Activated naive CD8-positive, alpha-beta T cell (primary cell): ENCODE measurements at regions not wholly inside any gene's neighbourhood (a gene's known extent, or its start where the extent isn't known, plus 50 kb on each side); places are given as distances from the start of the nearest gene placed in this dataset.

Experiments used
- H3K27ac Mint-ChIP-seq: one replicate; pipeline ENCODE4 v1.8.0; 2021; ENCODE audit warnings: mixed read lengths
- H3K27me3 Mint-ChIP-seq: one replicate; pipeline ENCODE4 v1.8.0; 2021; ENCODE audit warnings: mixed read lengths
- H3K36me3 Mint-ChIP-seq: one replicate; pipeline ENCODE4 v1.8.0; 2021; ENCODE audit warnings: mixed read lengths
- H3K4me1 Mint-ChIP-seq: one replicate; pipeline ENCODE4 v1.8.0; 2021; ENCODE audit warnings: low read depth, mixed read lengths
- H3K4me3 Mint-ChIP-seq: one replicate; pipeline ENCODE4 v1.8.0; 2021; ENCODE audit warnings: mild to moderate bottlenecking, mixed read lengths
- H3K9me3 Mint-ChIP-seq: one replicate; pipeline ENCODE4 v1.8.0; 2021; ENCODE audit warnings: low read depth, mixed read lengths

DNA sequence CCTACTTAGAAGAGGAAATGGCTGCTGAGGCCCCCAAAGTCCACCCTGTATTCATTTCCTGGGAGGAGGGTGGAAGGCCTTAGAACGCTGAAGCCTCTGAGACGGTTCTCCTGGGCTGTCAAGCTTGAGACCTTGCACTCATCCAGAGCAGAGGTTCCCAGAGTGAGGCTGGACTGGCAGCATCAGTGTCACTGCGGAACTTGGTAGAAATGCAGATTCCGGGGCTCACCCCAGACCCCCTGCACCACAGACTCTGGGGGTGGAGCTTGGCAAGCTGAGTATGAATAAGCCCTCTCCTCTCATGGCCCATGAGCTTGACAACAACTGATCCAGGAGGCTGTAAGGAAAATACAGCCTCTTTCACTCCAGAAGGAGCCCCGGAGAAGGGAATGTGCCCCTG lies 218.3 kb downstream of the IRF8 start:
- no peak overlapping the region for H3K4me3 Mint-ChIP-seq
- peaks cover 11% of the 10 kb centered on the region for H3K27me3 Mint-ChIP-seq

GRCh38 chr16:86117756-86118155 lies 218.8 kb downstream of the IRF8 start:
- Mint-ChIP-seq H3K27me3 (peaks cover 7% of the 10 kb centered on the region), H3K9me3 (no peaks in the 10 kb centered on the region), H3K27ac (no peak overlapping the region), H3K4me1 (peaks cover 6% of the 10 kb centered on the region), H3K4me3 (no peak overlapping the region), H3K36me3 (no peaks in the 10 kb centered on the region)

More for the DNA sequence above, 218.3 kb downstream of the IRF8 start:
- Mint-ChIP-seq H3K27ac (no peak overlapping the region), H3K4me1 (peaks cover 6% of the 10 kb centered on the region), H3K36me3 (no peaks in the 10 kb centered on the region), H3K9me3 (no peaks in the 10 kb centered on the region)

- no peak overlapping the region for H3K27ac Mint-ChIP-seq
- H3K27me3 Mint-ChIP-seq: peaks cover 2% of the 10 kb centered on the region
- no peak overlapping the region for H3K4me3 Mint-ChIP-seq
Observed at GRCh38 chr16:86118467-86119307, 219.7 kb downstream of the IRF8 start.

DNA sequence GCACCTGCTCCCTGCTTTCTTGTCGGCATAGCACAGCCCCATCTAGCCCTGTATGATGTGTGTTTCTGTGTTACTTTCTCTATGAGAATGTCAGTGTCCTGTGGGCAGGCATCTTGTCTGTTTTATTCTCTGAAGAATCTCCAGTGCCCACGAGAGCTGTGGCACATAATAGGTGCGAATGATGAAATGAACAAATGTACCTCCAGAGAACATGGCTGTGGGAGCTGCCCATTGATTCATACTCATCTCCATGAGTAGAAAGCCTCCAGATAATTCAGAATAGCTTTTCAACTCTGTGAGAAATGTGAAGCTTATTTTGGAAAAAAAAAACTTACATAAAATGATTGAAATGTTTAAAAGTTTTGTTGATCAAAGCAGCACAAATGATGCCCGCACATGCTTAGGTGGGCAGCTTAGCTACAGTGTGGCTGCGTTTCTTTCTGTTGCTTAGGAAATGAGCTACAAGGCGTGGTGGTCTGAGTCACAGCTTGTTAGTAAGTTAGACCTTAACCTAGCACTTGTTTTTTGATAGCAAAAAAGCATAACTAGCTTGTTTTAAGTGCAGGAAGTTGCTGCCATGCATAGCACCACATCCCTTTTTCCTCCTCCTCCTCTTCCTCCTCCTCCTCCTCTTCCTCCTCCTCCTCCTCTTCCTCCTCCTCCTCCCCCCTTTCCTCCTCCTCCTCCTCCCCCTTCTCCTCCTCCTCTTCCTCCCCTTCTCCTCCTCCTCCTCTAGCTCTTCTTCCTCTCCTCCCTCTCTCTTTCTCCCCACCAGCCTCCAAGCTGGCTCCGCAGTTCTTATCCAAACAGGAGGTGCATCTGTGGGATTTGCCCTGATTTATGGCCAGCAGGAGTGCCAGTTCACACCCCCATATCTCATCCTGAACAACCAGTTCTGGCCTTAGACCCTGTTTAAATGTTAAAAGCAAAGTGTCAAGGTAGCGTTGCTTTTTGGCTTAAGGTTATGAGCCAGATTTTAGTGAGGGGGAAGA lies 221.5 kb downstream of the IRF8 start:
- H3K36me3 Mint-ChIP-seq: no peaks in the 10 kb centered on the region
- H3K27ac Mint-ChIP-seq: no peak overlapping the region
- no peak overlapping the region for H3K4me3 Mint-ChIP-seq
- H3K4me1 Mint-ChIP-seq: peaks cover 6% of the 10 kb centered on the region
- no peaks in the 10 kb centered on the region for H3K9me3 Mint-ChIP-seq
- H3K27me3 Mint-ChIP-seq: peaks cover 2% of the 10 kb centered on the region

More at GRCh38 chr16:86118467-86119307, 219.7 kb downstream of the IRF8 start:
- H3K9me3 Mint-ChIP-seq: no peaks in the 10 kb centered on the region
- H3K36me3 Mint-ChIP-seq: no peaks in the 10 kb centered on the region
- peaks cover 6% of the 10 kb centered on the region for H3K4me1 Mint-ChIP-seq

DNA sequence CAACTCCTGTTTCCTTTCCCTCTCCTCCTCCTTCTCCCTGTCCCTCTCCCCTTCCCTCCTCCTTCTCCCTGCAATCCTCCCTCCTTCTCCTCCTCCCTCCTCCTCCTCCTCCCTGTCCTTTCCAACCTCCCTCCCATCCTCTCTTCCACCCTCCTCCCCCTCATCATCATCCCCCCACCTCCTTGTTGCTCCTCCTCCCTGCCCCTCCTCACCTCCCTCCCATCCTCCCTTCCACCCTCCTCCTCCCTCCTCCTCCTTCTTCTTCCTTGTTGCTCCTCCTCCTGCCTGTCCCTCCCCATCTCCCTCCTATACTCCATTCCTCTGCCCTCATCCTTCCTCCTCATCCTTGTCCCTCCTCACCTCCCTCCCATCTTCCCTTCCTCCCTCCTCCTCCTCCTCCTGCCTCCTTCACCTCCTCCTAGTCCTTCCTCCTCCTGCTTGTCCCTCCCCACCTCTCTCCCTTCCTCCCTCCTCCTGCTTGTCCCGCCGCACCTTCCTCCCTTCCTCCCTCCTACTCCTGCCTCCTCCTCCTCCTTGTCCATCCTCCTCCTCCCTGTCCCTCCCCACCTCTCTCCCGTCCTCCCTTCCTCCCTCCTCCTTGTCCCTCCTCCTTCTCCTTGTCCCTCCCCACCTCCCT lies 222.5 kb downstream of the IRF8 start:
- Mint-ChIP-seq H3K27me3 (peaks cover 2% of the 10 kb centered on the region), H3K9me3 (no peaks in the 10 kb centered on the region), H3K4me1 (peaks cover 6% of the 10 kb centered on the region), H3K27ac (no peak overlapping the region), H3K36me3 (no peaks in the 10 kb centered on the region), H3K4me3 (no peak overlapping the region)

DNA sequence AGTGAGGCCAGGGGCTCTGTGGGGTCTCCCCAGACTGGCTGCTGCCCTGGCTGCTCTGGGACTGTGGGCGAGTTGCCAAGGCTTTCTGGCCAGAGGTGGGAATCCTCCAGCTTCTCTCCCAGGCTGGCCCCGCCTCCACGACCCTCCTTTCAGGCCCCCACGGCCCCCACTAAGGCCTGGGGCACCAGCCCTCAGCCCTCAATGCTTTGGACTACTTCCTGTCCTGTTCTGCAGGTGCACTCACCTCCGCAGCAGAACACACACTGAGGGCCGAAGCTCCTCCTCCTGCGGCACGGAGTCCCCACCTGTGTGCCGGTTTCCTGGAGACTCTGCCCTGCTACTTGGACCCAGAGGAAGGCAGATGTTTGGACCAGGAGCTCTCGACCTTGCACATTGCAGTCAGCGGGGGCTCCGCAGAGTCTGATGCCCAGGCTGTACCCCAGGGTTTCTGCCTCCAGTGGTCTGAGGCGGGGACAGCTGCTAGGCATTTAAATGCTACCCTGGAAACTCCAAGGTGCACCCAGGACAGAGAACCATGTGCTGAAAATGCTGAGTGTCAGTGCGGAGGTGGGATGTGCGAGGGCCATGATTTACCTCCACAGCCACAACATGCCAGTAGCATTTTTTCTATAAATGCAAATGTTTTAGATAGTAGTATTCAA lies 223.8 kb downstream of the IRF8 start:
- Mint-ChIP-seq H3K4me1 (peaks cover 6% of the 10 kb centered on the region), H3K27me3 (peaks cover 2% of the 10 kb centered on the region), H3K36me3 (no peaks in the 10 kb centered on the region), H3K9me3 (no peaks in the 10 kb centered on the region), H3K27ac (no peak overlapping the region), H3K4me3 (no peak overlapping the region)

DNA sequence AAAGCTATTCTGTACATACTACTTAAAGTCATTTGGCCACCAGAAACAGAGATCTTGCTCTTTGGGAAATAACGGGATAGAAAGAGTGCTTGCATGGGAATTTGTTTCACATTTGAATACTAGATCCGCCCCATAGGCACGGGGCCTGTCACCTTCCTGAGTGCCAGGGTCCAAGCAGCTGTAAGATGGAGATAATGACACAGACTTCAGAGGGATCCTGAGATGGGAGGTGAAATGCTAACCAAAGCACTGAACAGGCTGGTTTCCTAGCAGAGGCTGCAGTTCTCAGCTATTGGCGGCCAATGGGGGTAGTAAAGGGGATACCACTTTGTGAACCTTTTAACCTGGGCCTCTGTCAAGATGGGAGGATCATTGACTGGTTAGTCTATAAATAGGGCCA lies 225.4 kb downstream of the IRF8 start:
- H3K36me3 Mint-ChIP-seq: no peaks in the 10 kb centered on the region
- H3K4me3 Mint-ChIP-seq: no peak overlapping the region
- H3K27me3 Mint-ChIP-seq: peaks cover 2% of the 10 kb centered on the region
- H3K4me1 Mint-ChIP-seq: peaks cover 6% of the 10 kb centered on the region
- H3K9me3 Mint-ChIP-seq: no peaks in the 10 kb centered on the region
- H3K27ac Mint-ChIP-seq: no peak overlapping the region

GRCh38 chr16:86126891-86127290 lies 227.9 kb downstream of the IRF8 start:
- Mint-ChIP-seq H3K4me1 (no peaks in the 10 kb centered on the region), H3K4me3 (no peak overlapping the region), H3K27ac (no peak overlapping the region), H3K9me3 (no peaks in the 10 kb centered on the region), H3K27me3 (peaks cover 2% of the 10 kb centered on the region), H3K36me3 (no peaks in the 10 kb centered on the region)

DNA sequence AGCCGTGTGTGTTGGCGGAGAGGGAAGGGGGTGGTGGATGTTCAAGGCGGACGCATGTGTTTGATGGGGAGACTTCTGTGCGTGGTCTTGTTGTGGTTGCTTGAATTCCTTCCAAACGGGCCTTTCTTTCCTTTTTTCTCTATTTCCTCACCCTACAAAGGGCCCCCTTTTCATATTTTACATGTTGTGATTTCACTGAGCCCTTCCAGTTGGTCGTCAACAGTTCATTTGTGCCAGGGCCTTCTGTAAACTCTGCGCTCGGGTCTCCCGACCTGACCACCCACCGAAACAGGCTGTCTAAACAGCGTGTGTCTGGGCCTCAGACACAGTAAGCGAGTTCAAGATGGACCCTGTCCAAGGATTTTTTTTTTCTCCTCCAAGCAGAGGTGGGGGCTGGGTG lies 228.4 kb downstream of the IRF8 start:
- Mint-ChIP-seq H3K9me3 (no peaks in the 10 kb centered on the region), H3K4me3 (no peak overlapping the region), H3K27me3 (peaks cover 2% of the 10 kb centered on the region)

DNA sequence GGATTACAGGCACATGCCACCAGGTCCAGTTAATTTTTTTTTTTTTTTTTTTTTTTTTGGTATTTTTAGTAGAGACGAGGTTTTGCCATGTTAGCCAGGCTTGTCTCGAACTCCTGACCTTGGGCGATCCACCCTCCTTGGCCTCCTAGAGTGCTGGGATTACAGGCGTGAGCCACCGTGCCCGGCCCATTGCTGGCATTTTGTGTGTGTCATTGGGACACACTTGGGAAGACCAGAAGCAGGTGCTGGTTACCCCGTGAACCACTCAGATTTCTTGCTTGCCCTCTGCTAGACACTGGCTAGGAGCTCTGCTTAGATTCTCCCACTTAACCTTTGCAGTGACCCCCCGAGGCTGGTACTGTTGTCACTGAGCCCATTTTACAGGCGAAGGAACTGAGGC lies 229.3 kb downstream of the IRF8 start:
- H3K9me3 Mint-ChIP-seq: no peaks in the 10 kb centered on the region
- H3K4me1 Mint-ChIP-seq: no peaks in the 10 kb centered on the region
- H3K27me3 Mint-ChIP-seq: peaks cover 2% of the 10 kb centered on the region
- H3K36me3 Mint-ChIP-seq: no peaks in the 10 kb centered on the region
- no peak overlapping the region for H3K4me3 Mint-ChIP-seq
- H3K27ac Mint-ChIP-seq: no peak overlapping the region

More for the DNA sequence above, 228.4 kb downstream of the IRF8 start:
- Mint-ChIP-seq H3K4me1 (no peaks in the 10 kb centered on the region), H3K27ac (no peak overlapping the region), H3K36me3 (no peaks in the 10 kb centered on the region)

GRCh38 chr16:86129541-86129940 lies 230.6 kb downstream of the IRF8 start:
- no peaks in the 10 kb centered on the region for H3K4me1 Mint-ChIP-seq
- no peak overlapping the region for H3K4me3 Mint-ChIP-seq
- H3K36me3 Mint-ChIP-seq: no peaks in the 10 kb centered on the region
- peaks cover 2% of the 10 kb centered on the region for H3K27me3 Mint-ChIP-seq
- H3K9me3 Mint-ChIP-seq: no peaks in the 10 kb centered on the region
- H3K27ac Mint-ChIP-seq: no peak overlapping the region

DNA sequence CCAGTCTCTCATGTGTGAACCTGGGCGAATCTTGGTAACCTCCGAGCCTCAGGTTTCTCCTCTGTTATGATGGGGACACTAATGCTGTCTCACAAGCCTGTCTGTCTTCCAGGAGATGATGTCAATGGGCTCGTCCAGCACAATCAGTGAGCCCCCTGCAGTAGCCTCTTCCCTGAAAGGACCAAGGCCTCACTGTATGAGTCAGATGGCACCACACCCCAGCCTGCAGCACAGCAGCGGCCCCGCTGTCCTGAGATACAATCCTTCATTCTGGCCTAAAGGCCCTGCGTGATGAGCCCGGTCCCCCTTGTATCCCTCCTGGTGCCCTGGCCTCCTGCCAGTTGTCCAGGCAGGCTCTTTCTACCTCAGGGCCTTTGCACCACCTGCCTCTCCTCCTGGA lies 234.4 kb downstream of the IRF8 start:
- no peaks in the 10 kb centered on the region for H3K4me1 Mint-ChIP-seq
- H3K36me3 Mint-ChIP-seq: no peaks in the 10 kb centered on the region
- no peak overlapping the region for H3K27ac Mint-ChIP-seq
- H3K4me3 Mint-ChIP-seq: no peak overlapping the region
- H3K9me3 Mint-ChIP-seq: no peaks in the 10 kb centered on the region
- peaks cover 2% of the 10 kb centered on the region for H3K27me3 Mint-ChIP-seq

- H3K9me3 Mint-ChIP-seq: no peaks in the 10 kb centered on the region
- peaks cover 2% of the 10 kb centered on the region for H3K27me3 Mint-ChIP-seq
- H3K4me3 Mint-ChIP-seq: no peak overlapping the region
- no peaks in the 10 kb centered on the region for H3K36me3 Mint-ChIP-seq
- no peaks in the 10 kb centered on the region for H3K4me1 Mint-ChIP-seq
- H3K27ac Mint-ChIP-seq: no peak overlapping the region
Observed at GRCh38 chr16:86133847-86134375, 234.9 kb downstream of the IRF8 start.

- Mint-ChIP-seq H3K27me3 (peaks cover 1% of the 10 kb centered on the region), H3K4me3 (no peak overlapping the region), H3K36me3 (no peaks in the 10 kb centered on the region), H3K4me1 (no peaks in the 10 kb centered on the region), H3K27ac (no peak overlapping the region), H3K9me3 (no peaks in the 10 kb centered on the region)
Observed at GRCh38 chr16:86134802-86135461, 236.0 kb downstream of the IRF8 start.
